ENCODE measurements at regions not wholly inside any gene's neighbourhood (a gene's known extent, or its start where the extent isn't known, plus 50 kb on each side); places are given as distances from the start of the nearest gene placed in this dataset.

- DNase-seq, result no peak
- WGBS, 2 donors, result 52 to 59% methylated on average over 11 of the region's 14 CpGs
- no peaks in the 10 kb centered on the region for H3K4me1 ChIP-seq
- no peaks in the 10 kb centered on the region for H3K36me3 ChIP-seq (ENCODE audit: low read depth, missing control alignments)
- intact Hi-C loops (cut with DNase I; ENCODE audit: low total_unique reads), result no loop called here
- no peaks in the 10 kb centered on the region for H3K9me3 ChIP-seq
- H3K4me3 ChIP-seq, result no peak overlapping the region
- TF ChIP-seq CTCF (IDR thresholded peaks at IDR 0.05), result no peak
- no peak for TF ChIP-seq POLR2A (IDR thresholded peaks at IDR 0.05)
- H3K27me3 ChIP-seq, result no peaks in the 10 kb centered on the region
- H3K27ac ChIP-seq, result no peak overlapping the region
Observed at GRCh38 chr12:34392741-34393085, 370.4 kb downstream of the ALG10 start.

GRCh38 chr12:34393086-34393820 lies 371.0 kb downstream of the ALG10 start:
- Histone ChIP-seq H3K36me3 (ENCODE audit: low read depth, missing control alignments) (no peaks in the 10 kb centered on the region), H3K4me3 (no peak overlapping the region), H3K4me1 (no peaks in the 10 kb centered on the region), H3K27ac (no peak overlapping the region), H3K9me3 (no peaks in the 10 kb centered on the region), H3K27me3 (no peaks in the 10 kb centered on the region)
- TF ChIP-seq CTCF (IDR thresholded peaks at IDR 0.05), result no peak
- TF ChIP-seq POLR2A (IDR thresholded peaks at IDR 0.05), result no peak
- DNase-seq, result no peak
- WGBS, 2 donors, result 46 to 56% methylated on average over 35 of the region's 35 CpGs
- intact Hi-C loops (cut with DNase I; ENCODE audit: low total_unique reads), result no loop called here

DNA sequence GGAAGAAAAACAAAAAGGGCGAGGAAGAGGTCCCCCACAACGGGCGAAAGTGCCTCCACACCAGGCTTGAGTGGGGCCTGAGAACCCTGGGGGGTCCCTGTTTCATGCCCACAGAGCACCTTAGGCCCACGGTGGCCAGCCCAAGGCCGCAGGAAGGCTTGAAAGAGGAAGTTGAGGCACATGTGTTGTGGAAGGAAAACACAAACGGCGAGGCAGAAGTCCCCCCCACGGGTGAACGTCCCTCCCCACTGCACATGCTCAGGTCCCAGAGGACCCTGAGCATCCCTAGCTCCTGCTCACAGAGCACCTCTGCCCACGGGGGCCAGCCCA lies 371.5 kb downstream of the ALG10 start:
- Histone ChIP-seq H3K4me1 (no peaks in the 10 kb centered on the region), H3K27me3 (no peaks in the 10 kb centered on the region), H3K4me3 (no peak overlapping the region), H3K9me3 (no peaks in the 10 kb centered on the region), H3K27ac (no peak overlapping the region), H3K36me3 (ENCODE audit: low read depth, missing control alignments) (no peaks in the 10 kb centered on the region)
- WGBS, 2 donors, result 41 to 47% methylated on average over 10 of the region's 10 CpGs
- DNase-seq, result no peak
- intact Hi-C loops (cut with DNase I; ENCODE audit: low total_unique reads), result no loop called here
- TF ChIP-seq CTCF (IDR thresholded peaks at IDR 0.05), result no peak
- no peak for TF ChIP-seq POLR2A (IDR thresholded peaks at IDR 0.05)

DNA sequence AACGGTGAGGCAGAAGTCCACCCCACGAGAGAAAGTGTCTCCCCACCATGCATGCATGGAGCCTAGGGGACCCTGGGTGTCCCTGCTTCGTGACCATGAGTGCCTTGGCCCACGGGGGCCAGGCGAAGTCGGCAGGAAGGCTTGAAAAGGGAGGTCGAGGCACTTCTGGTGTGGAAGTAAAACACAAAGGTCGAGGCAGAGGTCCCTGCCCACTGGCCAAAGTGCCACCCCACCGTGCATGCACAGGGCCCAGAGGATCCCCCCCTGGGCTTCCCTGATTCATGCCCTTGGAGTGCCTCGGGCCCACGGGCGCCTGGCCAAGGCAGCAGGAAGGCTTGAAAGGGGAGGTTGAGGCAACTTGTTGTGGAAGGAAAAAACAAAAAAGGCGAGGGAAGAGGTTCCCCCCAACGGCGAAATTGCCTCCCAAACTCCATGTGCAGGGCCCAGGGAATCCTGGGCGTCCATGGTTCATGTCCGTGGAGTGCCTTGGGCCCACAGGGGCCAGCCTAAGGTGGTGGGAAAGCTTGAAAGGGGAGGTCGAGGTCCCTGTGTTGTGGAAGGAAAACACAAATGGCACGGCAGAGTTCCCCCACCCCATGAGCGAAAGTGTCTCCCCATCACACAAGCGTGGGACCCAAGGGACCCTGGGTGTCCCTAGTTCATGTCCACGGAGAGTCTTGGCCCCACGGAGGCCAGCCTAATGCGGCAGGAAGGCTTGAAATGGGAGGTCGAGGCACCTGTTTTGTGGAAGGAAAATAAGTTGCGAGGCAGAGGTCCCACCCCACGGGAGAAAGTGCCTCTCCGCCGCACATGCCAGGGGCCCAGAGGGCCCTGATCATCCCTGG lies 372.1 kb downstream of the ALG10 start:
- H3K4me3 ChIP-seq, result no peak overlapping the region
- no peak overlapping the region for H3K27ac ChIP-seq
- H3K9me3 ChIP-seq, result no peaks in the 10 kb centered on the region
- 40 to 51% methylated on average over 29 of the region's 29 CpGs for WGBS, 2 donors
- DNase-seq, result no peak
- intact Hi-C loops (cut with DNase I; ENCODE audit: low total_unique reads), result no loop called here
- H3K4me1 ChIP-seq, result no peaks in the 10 kb centered on the region
- no peaks in the 10 kb centered on the region for H3K36me3 ChIP-seq (ENCODE audit: low read depth, missing control alignments)
- no peaks in the 10 kb centered on the region for H3K27me3 ChIP-seq
- TF ChIP-seq CTCF (IDR thresholded peaks at IDR 0.05), result no peak
- no peak for TF ChIP-seq POLR2A (IDR thresholded peaks at IDR 0.05)

Measured in testis (tissue), 2 donors.